NOMO-1 (cell line): ENCODE measurements at regions not wholly inside any gene's neighbourhood (a gene's known extent, or its start where the extent isn't known, plus 50 kb on each side); places are given as distances from the start of the nearest gene placed in this dataset.
"Not testable (repeated sequence)": the region's sequence is repeated elsewhere in the genome, so short reads cannot be mapped to it uniquely, and the experiment has no call there.

Experiments used
- DNase-seq, 2 experiments: peaks; one replicate each; lab custom pipeline; 2025; ENCODE audit not compliant: unreplicated experiment in 2 of 2; lab: John Stamatoyannopoulos, UW

GRCh38 chr9:135372501-135373008, 107.0 kb upstream of the PPP1R26 start:
- no peak for DNase-seq

DNA sequence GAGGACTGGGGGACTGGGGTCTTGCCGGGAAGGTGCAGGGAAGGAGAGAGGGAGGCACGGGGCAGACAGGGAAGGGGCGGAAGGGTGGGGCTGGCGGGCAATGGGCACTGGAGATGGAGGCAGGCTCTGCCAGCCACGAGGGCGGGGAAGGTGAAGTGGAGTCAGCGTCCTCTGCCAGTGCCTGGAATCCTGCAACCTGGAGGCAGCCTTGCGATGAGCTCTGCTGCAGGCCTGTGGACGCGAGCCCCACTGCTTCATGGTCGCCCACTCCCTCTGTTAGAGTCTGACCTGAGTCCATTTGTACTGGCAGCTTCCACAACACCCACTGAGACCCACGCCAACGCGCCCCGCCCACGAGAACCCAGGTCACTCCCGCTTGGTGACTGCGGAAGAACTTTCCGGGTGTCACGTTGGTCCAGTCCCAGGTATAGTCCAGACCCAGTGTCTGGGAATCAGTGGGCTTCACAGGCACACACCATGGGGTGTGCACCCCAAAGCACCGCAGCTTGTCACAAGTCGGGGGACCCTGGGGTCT, 106.4 kb upstream of the PPP1R26 start:
- no peak for DNase-seq

GRCh38 chr9:135373820-135374219, 105.8 kb upstream of the PPP1R26 start:
- DNase-seq = no peak

DNA sequence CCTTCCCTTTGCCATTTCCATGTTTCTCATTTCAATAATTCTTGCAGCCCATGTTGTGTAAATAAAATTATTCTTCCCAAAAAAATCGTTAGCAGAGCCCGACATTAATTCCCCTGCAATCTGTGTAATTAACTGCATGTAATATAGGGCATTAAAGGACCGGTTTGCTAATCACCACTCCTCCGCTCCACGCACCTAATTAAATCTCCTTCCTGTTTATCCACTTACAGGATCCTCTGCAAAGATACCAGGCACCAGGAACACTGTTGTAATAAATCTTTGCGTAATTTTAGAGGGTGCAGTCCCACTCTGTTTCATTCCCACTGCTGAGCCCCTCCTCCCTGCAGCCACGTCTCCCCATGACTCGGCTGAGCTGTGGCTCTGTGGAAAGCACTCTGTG, 105.0 kb upstream of the PPP1R26 start:
- no peak for DNase-seq

DNA sequence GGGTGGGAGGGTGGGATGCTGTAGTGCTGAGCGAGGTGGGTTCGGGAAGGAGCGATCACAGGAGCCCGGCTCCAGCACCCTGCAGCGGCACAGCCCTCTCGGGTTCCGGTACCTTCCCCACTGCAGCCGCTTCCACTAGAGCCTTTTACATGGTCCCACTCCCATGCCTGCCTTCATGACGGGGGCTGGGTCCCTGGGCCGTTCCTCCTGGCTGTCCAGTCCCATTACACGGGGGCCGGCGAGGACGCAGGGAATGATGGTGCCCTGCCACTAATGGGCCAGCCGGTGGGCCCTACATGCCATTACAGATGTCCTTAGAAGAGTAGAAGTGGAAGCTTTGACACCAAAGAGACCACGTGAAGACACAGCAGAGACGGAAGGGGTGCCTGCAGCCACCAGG, 104.6 kb upstream of the PPP1R26 start:
- DNase-seq = no peak

- DNase-seq = no peak
These were observed 102.9 kb upstream of the PPP1R26 start for GRCh38 chr9:135376511-135377265.

DNA sequence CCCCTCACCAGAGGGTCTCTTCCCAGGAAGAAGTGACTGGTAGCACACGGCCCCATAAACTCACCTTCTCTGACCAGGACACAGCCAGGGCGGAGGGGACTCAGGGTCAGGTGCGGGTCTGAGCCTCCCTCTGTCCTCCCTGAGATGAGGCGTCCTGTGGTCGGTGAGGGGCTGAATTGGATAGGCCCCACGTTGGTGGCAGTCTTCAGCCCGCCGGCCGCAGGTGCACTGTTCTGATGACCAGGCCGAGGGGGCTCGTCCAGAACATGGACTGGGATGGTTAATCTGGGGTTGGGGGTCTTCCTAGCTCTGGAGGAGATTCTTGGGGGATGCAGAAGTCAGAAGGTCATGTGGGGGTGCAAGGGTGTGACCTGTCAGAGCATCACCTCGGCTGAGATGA, 102.2 kb upstream of the PPP1R26 start:
- DNase-seq = no peak

DNA sequence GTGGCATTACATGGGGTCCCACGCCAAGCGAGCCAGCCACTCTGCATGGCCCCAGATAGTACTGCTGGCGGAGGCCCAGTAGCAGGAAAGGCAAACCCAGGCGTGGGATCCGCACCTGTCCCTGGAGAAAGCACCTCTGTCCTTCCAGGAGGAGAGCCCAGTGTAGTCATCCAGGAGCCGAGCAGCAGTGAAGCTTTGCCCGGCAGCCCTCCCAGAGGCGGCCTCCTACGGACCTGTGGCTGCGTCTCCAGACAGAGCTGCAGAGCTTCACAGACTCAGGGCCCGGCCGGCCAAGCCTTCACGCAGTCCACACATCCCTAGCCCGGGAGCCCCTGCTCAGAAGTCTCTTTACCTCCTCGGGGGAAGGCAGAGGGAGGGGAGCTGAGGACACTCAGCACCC, 100.8 kb upstream of the PPP1R26 start:
- DNase-seq = no peak

DNA sequence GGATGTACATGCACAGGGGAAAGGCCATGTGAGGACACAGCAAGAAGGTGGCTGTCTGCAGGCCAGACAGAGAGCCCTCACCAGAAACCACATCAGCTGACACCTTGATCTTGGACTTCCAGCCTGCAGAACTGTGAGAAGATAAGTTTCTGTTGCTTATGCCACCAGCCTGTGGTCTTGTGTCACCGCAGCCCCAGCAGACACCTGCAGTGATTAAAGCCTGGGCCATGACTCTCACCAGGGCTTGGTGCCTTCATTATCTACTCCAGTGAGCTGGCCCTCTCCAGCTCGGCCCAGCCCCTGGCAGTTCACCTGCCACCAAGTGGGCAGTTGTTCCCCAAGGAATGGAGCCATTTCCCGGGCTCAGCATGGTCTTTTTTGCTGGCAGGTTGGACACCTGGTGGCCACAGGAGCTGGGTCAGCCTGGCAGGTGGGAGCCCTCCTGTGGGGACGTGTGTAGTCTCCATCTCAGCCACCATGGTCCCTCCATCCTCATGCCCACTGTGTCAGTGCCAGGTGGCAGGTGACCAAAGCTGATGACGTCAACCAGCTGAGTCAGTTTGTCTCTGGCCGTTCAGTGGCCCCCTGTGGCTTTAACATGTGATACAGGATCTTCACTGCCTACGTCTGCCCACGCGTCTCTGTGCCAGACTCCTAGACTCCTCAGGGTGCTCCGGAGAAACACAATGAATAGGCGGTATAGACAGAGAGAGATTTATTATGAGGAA, 99.9 kb upstream of the PPP1R26 start:
- DNase-seq = no peak

GRCh38 chr9:135380311-135380960, 99.1 kb upstream of the PPP1R26 start:
- DNase-seq = no peak

- DNase-seq = no peak
These were observed 97.7 kb upstream of the PPP1R26 start for GRCh38 chr9:135381762-135382310.

DNA sequence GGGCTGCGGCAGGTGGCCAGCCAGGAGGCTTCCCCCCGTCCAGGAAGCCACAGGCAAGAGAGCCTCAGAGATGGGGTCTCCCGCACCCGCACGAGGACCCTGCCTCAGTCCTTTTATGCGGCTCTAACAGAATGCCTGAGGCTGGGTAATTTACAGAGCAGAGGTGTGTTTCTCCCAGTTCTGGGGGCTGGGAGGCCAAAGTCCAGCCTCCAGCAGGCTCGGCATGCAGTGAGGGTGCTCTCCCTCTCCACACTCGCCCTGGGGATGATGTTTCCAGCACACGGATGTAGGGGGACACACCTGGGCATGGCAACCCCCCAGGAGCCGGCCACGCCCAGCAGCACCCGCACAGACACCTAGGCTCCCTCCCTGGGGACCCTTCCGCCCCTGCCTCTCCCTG, 95.4 kb upstream of the PPP1R26 start:
- no peak for DNase-seq

DNA sequence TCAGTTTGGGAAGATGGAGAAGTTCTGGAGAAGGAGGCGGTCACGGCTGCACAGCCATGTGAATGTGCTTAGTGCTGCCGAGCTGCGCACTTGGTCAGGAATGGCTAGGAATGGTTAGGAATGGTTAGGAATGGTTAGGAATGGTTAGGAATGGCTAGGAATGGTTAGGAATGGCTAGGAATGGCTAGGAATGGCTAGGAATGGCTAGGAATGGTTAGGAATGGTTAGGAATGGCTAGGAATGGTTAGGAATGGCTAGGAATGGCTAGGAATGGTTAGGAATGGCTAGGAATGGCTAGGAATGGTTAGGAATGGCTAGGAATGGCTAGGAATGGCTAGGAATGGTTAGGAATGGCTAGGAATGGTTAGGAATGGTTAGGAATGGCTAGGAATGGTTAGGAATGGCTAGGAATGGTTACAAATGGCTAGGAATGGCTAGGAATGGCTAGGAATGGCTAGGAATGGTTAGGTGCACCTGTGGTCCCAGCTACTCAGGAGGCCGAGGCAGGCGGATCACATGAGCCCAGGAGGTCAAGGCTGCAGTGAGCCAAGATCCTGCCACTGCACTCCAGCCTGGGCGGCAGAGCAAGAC, 94.7 kb upstream of the PPP1R26 start:
- DNase-seq = not testable (repeated sequence)

GRCh38 chr9:135385793-135386192, 93.8 kb upstream of the PPP1R26 start:
- no peak for DNase-seq

GRCh38 chr9:135387976-135388375, 91.6 kb upstream of the PPP1R26 start:
- DNase-seq = no peak

DNA sequence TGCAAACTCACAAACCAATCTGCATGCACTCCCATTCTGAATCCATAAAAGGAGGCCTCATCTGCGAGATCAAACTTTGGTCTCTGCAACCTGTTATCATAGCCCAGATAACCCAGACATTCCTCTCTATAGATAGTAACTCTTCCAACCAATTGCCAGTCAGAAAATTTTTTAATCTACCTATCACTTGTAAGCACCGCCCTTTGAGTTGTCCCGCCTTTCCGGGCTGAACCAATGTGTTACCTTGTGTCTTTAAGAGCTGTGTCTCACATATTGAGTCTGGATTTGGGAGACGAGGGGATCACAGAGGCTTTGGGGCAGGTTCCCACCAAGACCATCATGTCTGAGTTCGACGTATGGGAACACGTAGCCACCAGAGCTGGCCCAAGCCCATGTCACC, 91.1 kb upstream of the PPP1R26 start:
- DNase-seq = no peak

DNA sequence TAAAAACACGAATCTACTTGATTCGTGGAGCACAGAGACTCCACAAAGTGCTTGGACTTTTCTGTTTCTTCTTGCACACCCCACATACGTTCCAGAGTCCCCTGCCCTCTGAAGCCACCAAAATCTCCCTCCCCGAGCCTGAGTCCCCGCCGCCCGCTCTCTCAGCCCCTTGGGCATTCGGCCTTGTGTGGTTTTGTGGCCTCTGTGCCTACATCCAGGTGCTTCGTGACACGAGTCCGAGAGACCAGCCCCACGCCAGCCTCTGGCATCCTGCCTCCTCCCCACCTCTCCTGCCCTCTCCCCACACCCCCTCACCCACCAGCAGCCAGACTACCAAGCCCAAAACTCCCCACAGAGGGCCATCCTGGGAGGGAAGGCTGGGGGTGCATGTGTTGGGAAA, 87.8 kb upstream of the PPP1R26 start:
- no peak for DNase-seq

- no peak for DNase-seq
These were observed 87.1 kb upstream of the PPP1R26 start for GRCh38 chr9:135392511-135392910.

GRCh38 chr9:135394131-135394530, 85.5 kb upstream of the PPP1R26 start:
- DNase-seq = no peak

- no peak for DNase-seq
These were observed 84.6 kb upstream of the PPP1R26 start for GRCh38 chr9:135394699-135395645.
